Large intestine (tissue), 3 donors: ENCODE measurements at regions not wholly inside any gene's neighbourhood (a gene's known extent, or its start where the extent isn't known, plus 50 kb on each side); places are given as distances from the start of the nearest gene placed in this dataset.
"Not testable (repeated sequence)": the region's sequence is repeated elsewhere in the genome, so short reads cannot be mapped to it uniquely, and the experiment has no call there.

ENCODE experiments used
- DNase-seq, 2 donors: peaks; one replicate each; pipeline versions ENCODE4 v3.0.0 to v3.0.0-alpha.2; 2013
- H3K27ac ChIP-seq: one replicate; pipeline ENCODE4 v1.5.1; 2013; ENCODE audit warnings: low read length
- H3K27me3 ChIP-seq: 2 replicates; pipeline ENCODE4 v1.6.1; 2013; ENCODE audit warnings: low read length; ENCODE audit not compliant: control insufficient read depth, insufficient read depth
- H3K36me3 ChIP-seq: 2 replicates; pipeline ENCODE4 v1.6.1; 2013; ENCODE audit warnings: low read length; ENCODE audit not compliant: control insufficient read depth, insufficient read depth
- H3K4me1 ChIP-seq: one replicate; pipeline ENCODE4 v1.6.1; 2013; ENCODE audit warnings: low read length; ENCODE audit not compliant: control insufficient read depth, insufficient read depth
- H3K4me3 ChIP-seq: one replicate; pipeline ENCODE4 v1.5.1; 2013; ENCODE audit warnings: low read length
- H3K9me3 ChIP-seq: one replicate; pipeline ENCODE4 v1.6.1; 2013; ENCODE audit warnings: mild to moderate bottlenecking, low read depth, low read length, moderate library complexity; ENCODE audit not compliant: control insufficient read depth
- WGBS: methylation state at CpG from one replicate; pipeline ENCODE4 v1.1.5; 2013; ENCODE audit warnings: low lambda C conversion rate; ENCODE audit not compliant: insufficient coverage; 5-methylcytosine and 5-hydroxymethylcytosine counted together

GRCh38 chr5:45105491-45105994 is 296.8 kb downstream of the MRPS30 start:
- Histone ChIP-seq H3K27ac (no peak overlapping the region), H3K9me3 (no peaks in the 10 kb centered on the region), H3K4me3 (no peak overlapping the region), H3K27me3 (no peaks in the 10 kb centered on the region), H3K36me3 (no peaks in the 10 kb centered on the region), H3K4me1 (no peaks in the 10 kb centered on the region)
- WGBS: no CpG with 5 or more reads among the region's 1 CpG
- no peak for DNase-seq

GRCh38 chr5:45109062-45109461 is 300.3 kb downstream of the MRPS30 start:
- Histone ChIP-seq H3K27me3 (no peaks in the 10 kb centered on the region), H3K9me3 (no peaks in the 10 kb centered on the region), H3K36me3 (no peaks in the 10 kb centered on the region), H3K4me3 (no peak overlapping the region), H3K4me1 (no peaks in the 10 kb centered on the region), H3K27ac (no peak overlapping the region)
- no CpG with 5 or more reads among the region's 1 CpG for WGBS
- no peak for DNase-seq

DNA sequence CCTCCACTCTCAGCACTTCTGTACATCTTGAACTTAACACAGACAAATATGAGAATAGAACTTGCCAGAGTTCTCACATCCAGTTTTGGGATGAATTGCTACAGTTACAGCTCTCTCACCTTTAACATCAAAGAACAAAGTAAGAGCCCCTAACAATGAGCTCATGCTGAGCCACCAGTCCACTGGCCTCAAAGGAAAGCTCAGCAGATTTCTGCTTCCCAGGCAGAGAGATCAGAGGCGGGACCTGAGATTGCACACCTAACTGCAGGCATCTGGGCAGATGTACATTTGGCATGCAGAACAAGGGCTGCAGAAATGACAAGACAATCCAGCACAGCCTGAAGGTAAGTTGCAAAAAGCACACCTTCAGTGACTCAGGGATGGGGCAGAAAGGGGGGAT is 300.9 kb downstream of the MRPS30 start:
- Histone ChIP-seq H3K27ac (no peak overlapping the region), H3K4me3 (no peak overlapping the region), H3K27me3 (no peaks in the 10 kb centered on the region), H3K36me3 (no peaks in the 10 kb centered on the region), H3K9me3 (no peaks in the 10 kb centered on the region), H3K4me1 (no peaks in the 10 kb centered on the region)
- WGBS: no CpG with 5 or more reads among the region's 1 CpG
- no peak for DNase-seq

GRCh38 chr5:45110399-45110798 is 301.7 kb downstream of the MRPS30 start:
- WGBS: 69% methylated on average over 1 of the region's 1 CpG
- DNase-seq: no peak
- H3K27me3 ChIP-seq: no peaks in the 10 kb centered on the region
- H3K4me1 ChIP-seq: no peaks in the 10 kb centered on the region
- H3K36me3 ChIP-seq: no peaks in the 10 kb centered on the region
- no peaks in the 10 kb centered on the region for H3K9me3 ChIP-seq
- H3K4me3 ChIP-seq: no peak overlapping the region
- H3K27ac ChIP-seq: no peak overlapping the region

DNA sequence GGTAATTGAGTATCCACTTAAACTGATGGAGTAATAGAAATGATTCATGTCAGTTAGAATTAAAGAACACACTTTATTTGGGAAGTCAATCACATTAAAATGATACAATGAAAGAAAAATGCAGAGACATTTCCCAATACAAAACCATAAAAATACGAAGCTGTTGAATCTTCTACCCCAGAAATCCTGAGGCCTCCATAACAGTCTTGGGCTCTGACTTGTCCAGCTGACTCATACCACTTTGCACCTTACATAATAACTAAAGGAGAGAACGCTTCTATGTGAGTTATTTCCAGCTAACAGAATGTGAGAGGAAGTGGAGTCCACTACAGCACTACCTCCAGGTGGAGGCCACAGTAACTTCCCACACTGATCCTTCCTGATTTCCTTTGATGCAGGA is 305.0 kb downstream of the MRPS30 start:
- no CpG with 5 or more reads among the region's 2 CpGs for whole genome bisulfite sequencing
- no peak overlapping the region for H3K4me3 ChIP-seq
- H3K36me3 ChIP-seq: no peaks in the 10 kb centered on the region
- H3K27ac ChIP-seq: no peak overlapping the region
- no peak for DNase-seq
- no peaks in the 10 kb centered on the region for H3K27me3 ChIP-seq
- H3K4me1 ChIP-seq: no peaks in the 10 kb centered on the region
- H3K9me3 ChIP-seq: no peaks in the 10 kb centered on the region

GRCh38 chr5:45132972-45133371 is 324.2 kb downstream of the MRPS30 start:
- H3K36me3 ChIP-seq: no peaks in the 10 kb centered on the region
- H3K27ac ChIP-seq: no peak overlapping the region
- H3K27me3 ChIP-seq: no peaks in the 10 kb centered on the region
- DNase-seq: no peak
- no CpG with 5 or more reads among the region's 2 CpGs for WGBS
- no peaks in the 10 kb centered on the region for H3K4me1 ChIP-seq
- no peak overlapping the region for H3K4me3 ChIP-seq
- no peaks in the 10 kb centered on the region for H3K9me3 ChIP-seq

DNA sequence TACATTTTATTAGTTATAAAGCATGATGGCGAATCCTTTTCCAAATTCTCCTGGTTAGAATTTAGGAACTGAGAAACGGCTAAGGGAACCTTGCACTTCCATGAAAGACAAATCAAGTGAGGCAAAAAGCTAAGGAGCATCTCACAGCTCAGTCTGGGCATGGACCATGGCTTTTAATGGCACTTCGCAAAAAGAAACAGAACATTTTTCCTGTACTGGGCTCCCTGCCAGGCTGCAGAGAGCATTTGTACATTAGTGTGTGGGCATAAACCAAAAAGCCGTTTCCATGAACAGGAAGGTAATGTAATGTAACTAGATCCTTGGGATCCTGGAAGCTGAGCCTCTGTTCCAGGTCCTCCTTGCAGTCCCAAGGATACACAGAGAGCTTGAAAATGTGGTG is 354.2 kb downstream of the MRPS30 start:
- H3K27me3 ChIP-seq: no peaks in the 10 kb centered on the region
- no peak overlapping the region for H3K4me3 ChIP-seq
- H3K27ac ChIP-seq: no peak overlapping the region
- DNase-seq: no peak
- no peaks in the 10 kb centered on the region for H3K4me1 ChIP-seq
- WGBS: 100% methylated on average over 2 of the region's 4 CpGs
- H3K9me3 ChIP-seq: no peaks in the 10 kb centered on the region
- no peaks in the 10 kb centered on the region for H3K36me3 ChIP-seq

DNA sequence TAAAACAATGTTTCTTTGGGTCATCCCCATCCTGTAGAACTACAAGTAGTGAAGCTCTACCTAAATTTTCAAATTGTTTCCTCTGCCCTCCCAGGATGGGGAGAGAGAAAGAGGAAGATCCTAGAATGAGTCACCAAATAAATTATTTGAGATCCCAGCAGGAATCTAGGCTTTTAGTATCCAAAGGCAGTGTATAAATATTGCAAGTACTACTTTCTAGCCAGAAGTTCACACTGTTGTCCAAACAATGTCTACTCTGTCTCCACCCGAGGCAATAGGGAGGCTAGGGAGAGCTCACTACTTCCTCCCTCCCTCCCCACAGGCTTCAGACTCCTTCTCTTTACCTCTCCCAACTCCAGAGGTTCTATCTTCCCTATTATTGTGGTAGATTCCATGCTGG is 362.8 kb downstream of the MRPS30 start:
- no peak overlapping the region for H3K4me3 ChIP-seq
- no peak for DNase-seq
- no peak overlapping the region for H3K27ac ChIP-seq
- H3K4me1 ChIP-seq: no peaks in the 10 kb centered on the region
- no peaks in the 10 kb centered on the region for H3K27me3 ChIP-seq
- H3K9me3 ChIP-seq: no peaks in the 10 kb centered on the region
- no peaks in the 10 kb centered on the region for H3K36me3 ChIP-seq
- WGBS: 33% methylated on average over 1 of the region's 1 CpG

DNA sequence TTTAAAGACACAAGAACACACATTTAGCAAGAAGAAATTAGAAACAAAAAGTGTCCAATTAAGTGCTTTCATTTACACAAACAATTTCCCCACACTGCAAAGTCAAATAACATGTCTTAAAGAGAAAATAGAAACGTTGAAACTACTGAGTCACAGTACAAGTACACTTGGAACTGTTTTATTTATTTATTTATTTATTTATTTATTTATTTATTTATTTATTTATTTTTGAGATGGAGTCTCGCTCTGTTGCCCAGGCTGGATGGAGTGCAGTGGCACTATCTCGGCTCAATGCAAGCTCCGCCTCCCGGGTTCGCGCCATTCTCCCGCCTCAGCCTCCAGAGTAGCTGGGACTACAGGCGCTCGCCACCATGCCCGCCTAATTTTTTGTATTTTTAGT is 363.9 kb downstream of the MRPS30 start:
- not testable (repeated sequence) for H3K4me3 ChIP-seq, H3K4me1 ChIP-seq, H3K27ac ChIP-seq, H3K9me3 ChIP-seq, H3K36me3 ChIP-seq, H3K27me3 ChIP-seq, DNase-seq
- 67% methylated on average over 1 of the region's 11 CpGs for WGBS

- H3K4me3 ChIP-seq: no peak overlapping the region
- DNase-seq: no peak
- no peaks in the 10 kb centered on the region for H3K27me3 ChIP-seq
- no peak overlapping the region for H3K27ac ChIP-seq
- H3K36me3 ChIP-seq: no peaks in the 10 kb centered on the region
- no peaks in the 10 kb centered on the region for H3K4me1 ChIP-seq
- no peaks in the 10 kb centered on the region for H3K9me3 ChIP-seq
These were observed 370.9 kb downstream of the MRPS30 start for GRCh38 chr5:45179686-45180085.

DNA sequence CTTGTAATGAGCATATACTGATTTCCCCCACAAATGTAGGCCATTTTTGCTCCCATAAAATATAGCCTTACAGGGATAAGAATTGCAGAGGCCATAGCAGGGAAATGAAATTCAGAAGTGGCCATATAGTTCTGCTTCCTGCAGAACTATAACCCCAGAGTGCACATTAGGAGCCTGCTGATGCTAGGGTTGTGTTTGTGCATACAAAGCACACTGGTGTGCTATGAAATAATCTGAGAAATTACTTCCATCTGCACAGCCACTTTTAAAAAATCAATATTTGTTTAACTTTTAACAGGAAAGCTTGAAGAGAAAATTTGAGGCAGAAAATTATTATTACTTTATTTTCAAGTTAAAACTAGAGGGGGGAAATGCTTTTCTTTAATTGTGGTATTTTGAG is 380.3 kb downstream of the MRPS30 start:
- H3K27ac ChIP-seq: no peak overlapping the region

More for the DNA sequence above, 380.3 kb downstream of the MRPS30 start:
- Histone ChIP-seq H3K4me3 (no peak overlapping the region), H3K4me1 (no peaks in the 10 kb centered on the region), H3K9me3 (no peaks in the 10 kb centered on the region), H3K36me3 (no peaks in the 10 kb centered on the region), H3K27me3 (no peaks in the 10 kb centered on the region)
- DNase-seq: no peak
